NCI-H146 treated with DMSO at 0.1 percent for 48 hours (cell line): ENCODE measurements at regions not wholly inside any gene's neighbourhood (a gene's known extent, or its start where the extent isn't known, plus 50 kb on each side); places are given as distances from the start of the nearest gene placed in this dataset.
"Not testable (repeated sequence)": the region's sequence is repeated elsewhere in the genome, so short reads cannot be mapped to it uniquely, and the experiment has no call there.

ENCODE experiments used
- DNase-seq: peaks from one replicate; lab custom pipeline; 2025; ENCODE audit not compliant: unreplicated experiment; lab: John Stamatoyannopoulos, UW

DNA sequence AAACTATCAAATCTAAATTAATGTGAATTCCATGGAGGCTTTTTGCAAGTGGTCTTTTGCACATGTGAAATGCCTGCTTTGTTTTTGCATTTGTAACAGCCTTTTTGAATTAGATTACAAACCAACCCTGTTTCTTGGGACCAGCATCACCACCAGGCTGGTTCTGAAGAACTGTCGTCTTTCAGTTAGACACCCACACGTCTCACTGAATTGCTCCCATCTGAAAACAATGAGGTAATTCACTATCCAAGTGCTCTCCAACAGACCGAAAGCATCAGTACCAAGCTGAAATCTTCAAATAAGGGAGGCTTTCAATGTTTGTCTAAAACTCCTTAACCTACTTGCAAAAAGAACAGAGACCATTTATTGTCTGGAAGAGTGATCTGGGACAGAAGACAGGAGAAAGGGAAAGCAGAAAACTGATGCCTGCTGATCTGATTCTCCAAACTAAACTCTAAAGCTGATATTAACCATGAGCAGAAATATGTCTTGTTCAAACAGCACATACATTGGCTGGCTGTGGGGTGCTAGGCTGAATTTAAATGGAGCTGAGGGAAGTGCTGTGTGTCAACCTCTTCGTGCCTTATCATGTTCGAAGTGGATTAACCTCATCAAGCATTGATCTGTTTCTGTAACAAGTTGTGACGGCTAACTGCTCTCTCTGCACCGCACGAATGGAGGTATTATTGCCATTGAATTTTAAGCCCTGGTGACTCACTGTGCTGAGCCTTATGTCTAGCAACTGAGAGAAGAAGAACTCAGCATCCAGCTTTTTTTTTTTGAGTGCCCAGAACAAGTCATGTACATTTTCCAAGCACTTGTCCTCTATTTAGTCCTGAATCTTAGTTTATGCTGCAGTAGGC lies 213.7 kb upstream of the P2RY1 start:
- no peak for DNase-seq

DNA sequence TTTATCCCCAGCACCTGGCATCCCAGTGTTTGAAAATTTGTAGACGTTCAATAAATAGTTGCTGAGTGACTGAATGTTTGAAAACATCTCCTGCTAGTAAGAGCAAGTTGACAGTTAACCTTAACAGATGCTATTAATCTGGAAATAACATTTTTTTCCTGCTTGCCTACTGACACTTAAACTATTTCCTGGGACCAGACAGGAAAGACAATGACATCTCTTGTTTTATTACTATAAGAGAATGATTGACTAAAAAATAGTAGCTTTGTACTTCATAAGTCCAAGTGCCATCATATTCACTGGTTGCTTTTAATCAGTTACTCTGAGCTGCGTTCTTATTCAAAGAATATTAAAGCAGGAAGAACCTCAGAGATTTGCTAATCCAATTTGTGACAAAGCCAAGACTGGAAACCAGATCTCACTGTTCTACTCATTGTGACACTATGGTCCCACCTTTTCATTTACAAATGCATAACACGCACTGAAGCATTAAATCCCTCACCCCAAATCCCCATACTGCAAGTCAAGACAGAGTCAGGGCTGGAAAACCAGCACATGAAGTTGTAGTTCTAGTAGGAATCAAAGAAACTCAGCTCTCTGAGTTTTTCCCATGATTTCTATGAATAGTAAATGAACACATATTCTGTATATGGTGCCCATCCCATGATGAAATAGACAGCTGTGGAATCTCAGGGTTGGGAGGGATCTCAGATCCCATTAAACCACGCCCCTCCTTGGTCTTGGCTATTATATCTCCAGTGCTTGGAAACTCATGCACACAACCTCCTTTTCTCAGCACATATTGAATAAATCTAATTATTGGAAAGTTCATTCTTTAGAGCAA lies 212.7 kb upstream of the P2RY1 start:
- DNase-seq = no peak

DNA sequence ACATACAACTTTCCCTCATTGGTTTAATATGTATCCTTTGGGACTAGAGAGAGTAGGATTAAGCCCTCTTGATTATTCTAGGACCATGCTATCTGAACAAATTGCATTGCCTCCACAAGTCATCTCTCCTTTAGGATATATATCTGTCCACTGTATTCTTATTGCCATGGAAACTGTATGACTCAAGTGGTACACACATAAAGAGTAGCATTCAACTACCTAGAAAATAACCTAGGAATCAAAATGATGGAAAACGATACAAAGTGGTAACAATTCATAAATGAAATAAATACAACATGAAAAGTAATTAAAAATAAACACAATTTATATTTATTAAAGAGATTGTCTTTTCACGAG lies 212.1 kb upstream of the P2RY1 start:
- no peak for DNase-seq

DNA sequence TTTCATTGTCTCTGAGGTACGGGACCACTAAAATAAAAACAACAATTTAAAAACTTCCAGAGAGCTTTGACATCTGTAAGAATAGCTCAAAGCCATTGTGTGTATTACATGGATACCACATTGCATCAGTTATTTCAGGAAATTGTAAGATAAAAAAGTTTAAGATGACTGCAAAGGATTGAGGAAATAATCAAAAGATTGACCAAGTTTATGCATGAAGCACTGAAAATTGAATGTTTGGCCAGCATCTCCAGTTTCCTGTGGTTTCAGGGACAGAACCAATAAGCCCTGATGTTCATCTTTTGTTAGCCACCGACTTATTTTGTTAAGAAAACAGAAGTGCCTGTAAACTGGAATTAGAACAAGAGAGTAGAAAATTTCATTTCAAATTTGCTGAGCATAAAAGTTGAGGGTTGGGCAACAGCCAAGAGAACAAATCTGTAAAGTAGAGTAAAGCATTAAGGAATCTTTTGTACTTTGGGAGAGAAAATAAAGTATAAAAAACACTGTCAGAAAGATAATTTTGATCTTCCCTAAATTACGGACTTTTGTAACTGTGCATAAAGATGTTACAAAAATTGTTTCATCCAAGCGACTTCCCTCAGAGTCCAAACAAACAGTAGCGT lies 211.5 kb upstream of the P2RY1 start:
- DNase-seq = no peak

DNA sequence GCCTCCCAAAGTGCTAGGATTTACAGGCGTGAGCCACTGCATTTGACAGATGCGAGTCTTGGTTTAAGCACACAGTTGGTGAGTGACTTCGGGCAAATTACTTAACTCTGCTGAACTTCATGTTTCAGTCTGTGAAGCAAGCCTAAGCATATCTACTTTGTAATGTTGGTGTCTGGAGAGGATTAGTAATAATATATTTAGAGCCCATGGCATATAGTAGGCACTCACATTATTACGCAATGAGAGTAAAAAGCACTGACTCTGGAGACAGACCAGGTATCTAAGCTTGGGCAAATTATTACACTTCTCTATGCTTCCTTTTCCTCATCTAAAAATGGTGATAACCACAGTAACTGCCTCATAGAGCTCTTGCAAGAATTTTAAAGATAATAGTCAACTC lies 208.7 kb upstream of the P2RY1 start:
- DNase-seq = no peak

DNA sequence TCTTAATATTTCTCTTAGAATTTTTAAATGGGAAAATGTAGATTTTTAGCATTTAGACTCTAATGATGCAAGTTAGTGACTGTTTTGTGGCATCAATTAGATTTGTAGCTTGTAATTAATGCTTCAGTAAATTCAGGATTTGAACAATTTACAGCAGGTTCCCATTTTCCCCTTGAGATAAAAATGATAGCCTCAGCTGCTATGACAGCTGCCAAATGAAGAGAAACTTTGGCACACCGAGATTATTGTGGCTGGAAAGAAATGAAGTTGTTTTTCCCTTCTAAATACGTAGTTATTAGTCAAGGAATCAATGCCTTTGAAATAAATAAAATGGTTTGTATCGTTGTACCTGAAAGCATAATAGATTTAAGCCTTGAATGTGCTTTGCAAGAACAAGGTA lies 206.4 kb upstream of the P2RY1 start:
- no peak for DNase-seq

DNA sequence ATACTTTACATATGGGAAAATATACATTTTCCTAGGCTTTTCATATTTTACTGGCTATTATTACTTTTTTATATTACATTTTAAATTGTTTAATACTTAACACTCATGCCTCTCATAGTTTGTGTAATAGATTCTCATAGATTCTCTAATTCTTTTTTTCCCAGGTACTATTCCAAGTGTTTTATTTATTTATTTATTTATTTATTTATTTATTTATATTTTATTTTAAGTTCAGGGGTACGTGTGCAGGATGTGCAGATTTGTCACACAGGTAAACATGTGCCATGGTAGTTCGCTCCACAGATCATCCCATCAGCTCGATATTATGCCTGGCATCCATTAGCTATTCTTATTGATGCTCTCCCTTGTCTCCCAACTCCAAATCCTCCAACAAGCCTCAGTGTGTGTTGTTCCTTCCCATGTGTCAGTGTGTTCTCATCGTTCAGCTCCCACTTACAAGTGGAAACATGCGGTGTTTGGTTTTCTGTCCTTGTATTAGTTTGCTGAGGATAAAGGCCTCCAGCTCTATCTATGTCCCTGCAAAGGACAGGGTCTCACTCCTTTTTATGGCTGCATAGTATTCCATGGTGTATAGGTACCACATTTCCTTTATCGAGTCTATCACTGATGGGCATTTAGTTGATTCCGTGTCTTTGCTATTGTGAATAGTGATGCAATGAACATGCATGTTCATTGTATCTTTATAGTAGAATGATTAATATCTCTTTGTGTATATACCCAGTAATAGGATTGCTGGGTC lies 205.4 kb upstream of the P2RY1 start:
- no peak for DNase-seq

DNA sequence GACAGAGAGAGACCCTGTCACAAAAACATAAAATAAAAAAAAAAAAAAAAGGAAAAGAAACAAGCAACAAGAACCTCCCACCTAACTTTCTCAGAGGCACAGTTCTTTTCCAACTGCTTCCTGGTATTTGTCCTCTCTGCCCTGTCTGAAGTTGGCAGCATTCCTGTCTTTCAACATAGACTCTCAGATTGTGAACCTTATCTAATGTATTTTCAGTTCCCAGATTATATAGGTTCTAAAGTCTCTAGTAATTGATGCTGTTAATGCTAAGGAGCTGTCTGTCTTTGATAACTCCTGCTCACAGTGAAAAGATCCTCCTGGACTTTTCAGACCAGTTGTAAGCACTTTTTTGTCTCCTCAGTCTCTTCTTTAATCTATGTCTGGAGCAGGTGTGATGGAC lies 199.5 kb upstream of the P2RY1 start:
- DNase-seq = no peak

DNA sequence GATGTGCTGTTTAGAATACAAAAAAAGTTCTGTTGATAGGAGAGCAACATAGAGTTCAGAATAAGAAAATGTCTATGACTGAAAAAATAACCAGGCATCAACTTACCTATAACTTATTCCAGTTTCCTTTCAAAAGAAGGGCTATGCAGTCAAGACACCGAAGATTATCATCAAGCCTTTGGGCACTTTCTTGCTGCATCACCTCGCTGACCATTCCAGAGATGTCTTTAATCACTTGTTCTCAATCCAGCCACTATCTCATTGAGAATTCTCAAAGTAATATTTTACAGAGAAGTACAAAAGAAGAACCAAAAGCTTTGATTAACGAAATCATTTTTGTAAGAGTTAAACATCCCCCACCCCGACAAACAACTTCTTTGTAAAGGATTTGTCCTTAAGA lies 198.3 kb upstream of the P2RY1 start:
- DNase-seq = no peak

DNA sequence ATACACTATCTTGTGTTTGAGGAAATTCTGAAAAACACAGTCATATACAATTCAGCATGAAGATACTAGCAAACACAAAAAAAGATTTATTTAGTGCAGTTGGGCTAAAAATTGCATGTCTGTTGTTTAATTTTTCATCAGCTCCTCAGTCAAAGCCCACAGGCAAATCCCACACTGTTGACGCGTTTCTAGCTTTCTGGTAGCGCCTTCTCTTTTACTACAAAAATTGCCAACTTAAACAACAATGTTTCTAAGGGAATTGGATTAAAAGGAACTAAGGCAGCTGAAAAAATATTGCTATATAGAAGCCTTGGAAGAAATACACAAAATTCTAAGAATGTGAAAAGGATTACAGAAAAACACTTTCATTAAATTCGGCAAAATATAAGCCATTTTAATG lies 196.7 kb upstream of the P2RY1 start:
- DNase-seq = no peak

DNA sequence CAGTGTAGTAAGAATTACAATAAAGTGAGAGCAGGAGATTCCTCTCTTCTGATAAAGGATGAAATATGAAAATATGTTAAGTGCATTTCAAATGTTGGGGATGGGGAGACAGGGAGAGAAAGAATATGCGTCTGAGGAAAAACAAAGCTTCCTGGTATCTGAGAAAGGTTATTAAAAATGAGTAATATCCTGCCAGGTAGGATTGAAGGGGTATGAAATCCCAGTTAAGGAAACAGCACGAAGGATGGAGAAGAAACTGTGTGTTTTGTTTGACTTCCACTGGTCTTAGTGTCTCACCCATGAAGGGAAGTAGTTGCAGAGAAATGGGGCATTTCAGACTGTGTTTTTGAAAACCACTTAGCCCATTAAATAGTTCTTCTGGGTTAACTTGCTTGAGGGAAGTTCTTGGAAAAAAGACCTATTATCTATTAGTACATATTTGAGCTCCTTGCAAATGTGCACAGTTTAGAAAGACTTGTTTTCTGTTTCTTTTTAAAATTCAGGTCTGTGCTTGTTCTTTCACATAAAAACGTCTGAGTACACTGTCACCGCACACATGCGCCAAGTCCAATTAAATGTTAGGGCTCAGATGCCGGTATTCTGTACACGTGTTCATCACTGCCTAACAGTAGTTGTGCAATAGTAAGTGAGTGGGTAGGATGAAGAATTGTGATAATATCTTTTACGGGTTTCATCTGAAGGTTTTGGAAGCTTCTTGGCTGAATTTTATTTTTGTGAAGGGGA lies 196.1 kb upstream of the P2RY1 start:
- DNase-seq = no peak

DNA sequence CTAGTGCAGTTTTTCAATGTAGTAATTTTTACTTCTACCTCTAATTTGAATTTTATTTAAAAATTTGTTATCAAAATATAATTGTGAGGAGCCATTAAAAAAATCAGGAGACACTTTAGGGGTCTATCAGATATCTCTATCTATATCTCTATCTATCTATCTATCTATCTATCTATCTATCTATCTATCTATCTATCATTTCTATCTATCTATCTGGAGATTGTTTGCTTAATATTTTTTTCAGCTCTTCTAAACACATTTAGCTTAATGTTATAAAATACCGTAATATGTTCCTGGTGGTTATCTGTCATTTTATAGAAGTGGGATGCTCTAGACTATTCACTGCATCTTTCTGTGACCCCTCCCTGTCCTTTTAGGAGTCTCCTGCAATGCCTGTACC lies 193.7 kb upstream of the P2RY1 start:
- no peak for DNase-seq

DNA sequence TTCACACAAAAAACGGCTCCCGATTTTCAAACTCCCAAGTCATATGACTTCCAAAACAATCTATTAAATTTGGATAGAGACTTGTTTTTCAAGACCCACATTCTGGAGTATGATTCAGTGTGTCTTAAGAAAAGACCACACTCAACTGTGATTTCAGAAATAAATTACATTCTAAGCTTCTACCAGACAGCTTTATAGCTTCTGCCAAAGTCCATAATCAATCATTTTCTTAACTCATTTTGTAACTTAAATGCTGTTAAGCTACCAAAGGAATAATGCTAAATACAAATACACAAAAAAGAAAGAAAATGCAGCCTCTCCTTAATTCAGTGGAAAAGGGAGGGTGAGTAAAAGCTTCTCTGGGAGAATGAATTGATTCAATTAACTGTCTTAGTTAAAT lies 192.3 kb upstream of the P2RY1 start:
- DNase-seq = no peak

DNA sequence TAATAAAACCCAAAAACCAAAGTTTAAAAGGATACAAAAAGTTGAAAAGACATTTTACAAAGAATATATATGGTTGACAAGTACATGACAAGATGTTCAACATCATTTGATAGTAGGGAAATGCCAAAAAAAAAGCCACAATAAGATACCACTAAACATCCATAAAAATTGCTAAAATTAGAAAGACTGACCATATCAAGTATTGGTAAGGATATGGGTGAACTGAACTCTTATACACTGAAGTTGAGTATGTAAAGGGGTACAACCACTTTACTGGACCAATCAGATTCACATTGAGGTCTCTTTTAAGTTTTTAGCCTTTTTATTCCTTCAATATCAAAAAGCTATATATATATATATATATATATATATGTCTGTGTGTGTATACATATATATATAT lies 190.5 kb upstream of the P2RY1 start:
- DNase-seq = no peak

DNA sequence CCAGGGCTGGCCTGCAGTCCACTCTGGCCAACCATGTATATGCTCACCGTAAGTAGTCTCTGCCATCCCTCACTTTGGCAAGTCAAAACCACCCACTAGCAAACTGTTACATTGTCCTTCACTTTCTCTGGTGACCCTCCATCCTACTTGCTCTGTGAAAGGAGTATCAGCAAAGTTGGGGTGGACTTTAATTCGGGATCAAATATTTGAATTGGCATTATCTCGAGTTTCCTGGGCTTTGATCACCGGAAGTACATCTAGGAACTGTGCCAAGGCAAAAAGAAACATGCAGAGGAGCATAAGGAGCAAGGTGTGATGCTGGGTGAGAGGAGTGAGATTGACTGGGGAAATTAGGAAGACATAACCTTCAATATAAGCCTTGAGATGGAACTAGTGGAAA lies 188.9 kb upstream of the P2RY1 start:
- no peak for DNase-seq

DNA sequence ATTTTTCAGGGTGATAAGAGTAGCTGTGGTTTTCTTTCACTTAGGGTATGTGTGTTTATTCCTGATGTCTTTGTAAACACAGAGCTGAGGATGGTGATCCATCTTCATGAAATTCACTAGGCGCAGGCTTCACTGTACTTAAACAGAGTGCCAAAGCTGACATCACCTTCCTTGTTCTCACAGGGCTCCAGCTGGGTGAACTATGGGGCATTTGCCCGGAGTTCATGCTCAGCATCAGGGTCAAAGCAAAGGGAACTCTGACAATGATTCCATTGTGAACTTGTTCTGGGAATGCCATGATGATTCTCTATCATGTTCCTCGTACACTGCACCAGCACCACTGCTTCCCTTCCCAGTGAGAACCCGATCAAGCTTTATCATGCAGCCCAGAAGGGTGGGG lies 184.8 kb upstream of the P2RY1 start:
- no peak for DNase-seq

DNA sequence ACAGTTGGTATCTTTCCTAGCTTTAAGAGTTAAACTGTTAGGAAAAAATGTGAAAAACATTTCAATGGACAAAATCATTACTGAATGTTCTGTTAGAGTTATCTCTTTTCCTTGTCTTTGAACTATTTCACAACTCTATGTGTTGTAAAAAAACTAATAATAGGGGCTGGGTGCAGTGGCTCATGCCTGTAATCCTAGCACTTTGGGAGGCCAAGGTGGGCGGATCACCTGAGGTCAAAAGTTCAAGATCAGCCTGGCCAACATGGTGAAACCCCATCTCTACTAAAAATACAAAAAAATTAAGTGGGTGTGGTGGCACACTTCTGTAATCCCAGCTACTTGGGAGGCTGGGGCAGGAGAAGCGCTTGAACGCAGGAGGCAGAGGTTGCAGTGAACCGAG lies 184.0 kb upstream of the P2RY1 start:
- not testable (repeated sequence) for DNase-seq

DNA sequence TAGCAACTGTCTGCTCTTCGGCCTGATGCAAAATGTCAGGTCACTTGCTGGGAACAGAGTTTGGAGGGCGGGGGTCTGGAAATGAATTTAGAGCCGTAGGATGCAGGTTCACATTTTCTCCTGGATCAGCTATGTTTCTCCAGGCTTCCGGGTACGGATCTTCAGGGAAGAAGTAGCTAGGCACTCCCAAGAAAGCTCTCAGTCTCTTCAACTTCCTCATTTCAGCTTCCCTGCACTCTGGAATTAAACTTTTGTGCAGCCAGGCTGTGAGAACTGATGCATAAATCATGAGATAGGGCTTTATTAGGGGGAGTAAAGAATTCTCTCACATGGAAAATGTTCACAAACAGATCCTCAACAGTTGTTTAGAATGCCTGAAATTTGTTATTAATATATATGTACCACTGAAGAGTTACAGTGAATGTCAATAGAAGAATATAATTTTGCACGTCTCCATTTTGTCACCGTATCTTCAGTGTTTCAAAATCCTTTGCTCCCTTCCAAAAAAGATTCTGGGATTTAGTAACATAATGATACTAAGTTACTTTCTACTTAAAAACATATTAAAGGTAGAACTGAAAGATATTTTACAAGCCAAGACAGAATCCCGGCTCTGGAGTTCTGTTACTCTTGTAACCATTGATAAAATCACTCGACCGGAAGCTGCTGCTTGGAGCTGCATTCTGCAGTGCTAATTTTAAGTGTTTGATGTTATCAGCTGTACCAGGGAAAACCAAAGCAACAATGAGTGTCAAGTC lies 178.5 kb upstream of the P2RY1 start:
- DNase-seq = no peak

DNA sequence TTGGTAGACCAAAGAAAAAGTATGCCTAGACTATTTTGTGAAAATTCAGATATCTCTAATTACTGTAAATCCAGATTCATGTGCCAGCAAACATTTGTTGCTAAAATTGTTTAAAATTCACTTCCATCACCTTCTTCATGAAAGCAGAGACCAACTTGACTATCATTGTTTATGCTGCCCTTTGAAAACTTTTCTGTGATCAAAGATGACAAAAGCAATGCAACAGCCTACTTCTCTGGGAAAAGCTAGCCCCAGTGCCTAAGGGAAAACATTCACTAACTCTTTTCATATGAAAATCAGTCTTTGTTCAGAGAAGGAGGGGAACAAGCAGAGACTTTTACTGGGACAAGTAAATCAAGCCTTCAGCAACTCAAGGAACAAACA lies 178.0 kb upstream of the P2RY1 start:
- DNase-seq = no peak
